ENCODE measurements at regions not wholly inside any gene's neighbourhood (a gene's known extent, or its start where the extent isn't known, plus 50 kb on each side); places are given as distances from the start of the nearest gene placed in this dataset.

- TF ChIP-seq, protein P1, sequence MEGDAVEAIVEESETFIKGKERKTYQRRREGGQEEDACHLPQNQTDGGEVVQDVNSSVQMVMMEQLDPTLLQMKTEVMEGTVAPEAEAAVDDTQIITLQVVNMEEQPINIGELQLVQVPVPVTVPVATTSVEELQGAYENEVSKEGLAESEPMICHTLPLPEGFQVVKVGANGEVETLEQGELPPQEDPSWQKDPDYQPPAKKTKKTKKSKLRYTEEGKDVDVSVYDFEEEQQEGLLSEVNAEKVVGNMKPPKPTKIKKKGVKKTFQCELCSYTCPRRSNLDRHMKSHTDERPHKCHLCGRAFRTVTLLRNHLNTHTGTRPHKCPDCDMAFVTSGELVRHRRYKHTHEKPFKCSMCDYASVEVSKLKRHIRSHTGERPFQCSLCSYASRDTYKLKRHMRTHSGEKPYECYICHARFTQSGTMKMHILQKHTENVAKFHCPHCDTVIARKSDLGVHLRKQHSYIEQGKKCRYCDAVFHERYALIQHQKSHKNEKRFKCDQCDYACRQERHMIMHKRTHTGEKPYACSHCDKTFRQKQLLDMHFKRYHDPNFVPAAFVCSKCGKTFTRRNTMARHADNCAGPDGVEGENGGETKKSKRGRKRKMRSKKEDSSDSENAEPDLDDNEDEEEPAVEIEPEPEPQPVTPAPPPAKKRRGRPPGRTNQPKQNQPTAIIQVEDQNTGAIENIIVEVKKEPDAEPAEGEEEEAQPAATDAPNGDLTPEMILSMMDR (IDR thresholded peaks at IDR 0.05; ENCODE audit: control extremely low read depth in 1 of 3, insufficient read depth in 1 of 3, low read depth in 1 of 3, low read length in 3 of 3) = no peak
- TF ChIP-seq KDM1A (IDR thresholded peaks at IDR 0.05; ENCODE audit: borderline replicate concordance, low read length) (no peak), CHD1 (IDR thresholded peaks at IDR 0.05; ENCODE audit: low read depth, low read length) (no peak), ASH2L (IDR thresholded peaks at IDR 0.05; ENCODE audit: low read length) (no peak), RFX5 (IDR thresholded peaks at IDR 0.05; ENCODE audit: borderline replicate concordance, low read depth, low read length) (no peak)
These were observed 512.2 kb upstream of the GRIA1 start (continued) for GRCh38 chr5:152978141-152978835.
